ENCODE measurements at regions not wholly inside any gene's neighbourhood (a gene's known extent, or its start where the extent isn't known, plus 50 kb on each side); places are given as distances from the start of the nearest gene placed in this dataset.

- no peaks in the 10 kb centered on the region for H3K36me3 ChIP-seq
- no peak for DNase-seq
- intact Hi-C loops (cut with DNase I) = no loop called here
- TF ChIP-seq, protein P1, sequence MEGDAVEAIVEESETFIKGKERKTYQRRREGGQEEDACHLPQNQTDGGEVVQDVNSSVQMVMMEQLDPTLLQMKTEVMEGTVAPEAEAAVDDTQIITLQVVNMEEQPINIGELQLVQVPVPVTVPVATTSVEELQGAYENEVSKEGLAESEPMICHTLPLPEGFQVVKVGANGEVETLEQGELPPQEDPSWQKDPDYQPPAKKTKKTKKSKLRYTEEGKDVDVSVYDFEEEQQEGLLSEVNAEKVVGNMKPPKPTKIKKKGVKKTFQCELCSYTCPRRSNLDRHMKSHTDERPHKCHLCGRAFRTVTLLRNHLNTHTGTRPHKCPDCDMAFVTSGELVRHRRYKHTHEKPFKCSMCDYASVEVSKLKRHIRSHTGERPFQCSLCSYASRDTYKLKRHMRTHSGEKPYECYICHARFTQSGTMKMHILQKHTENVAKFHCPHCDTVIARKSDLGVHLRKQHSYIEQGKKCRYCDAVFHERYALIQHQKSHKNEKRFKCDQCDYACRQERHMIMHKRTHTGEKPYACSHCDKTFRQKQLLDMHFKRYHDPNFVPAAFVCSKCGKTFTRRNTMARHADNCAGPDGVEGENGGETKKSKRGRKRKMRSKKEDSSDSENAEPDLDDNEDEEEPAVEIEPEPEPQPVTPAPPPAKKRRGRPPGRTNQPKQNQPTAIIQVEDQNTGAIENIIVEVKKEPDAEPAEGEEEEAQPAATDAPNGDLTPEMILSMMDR (IDR thresholded peaks at IDR 0.05) = no peak
- no peaks in the 10 kb centered on the region for H3K4me1 ChIP-seq
- no peak overlapping the region for H3K27ac ChIP-seq
- no peaks in the 10 kb centered on the region for H3K27me3 ChIP-seq
- no peak overlapping the region for H3K4me3 ChIP-seq
- no peaks in the 10 kb centered on the region for H3K9me3 ChIP-seq
- H3K9ac ChIP-seq (ENCODE audit: low read depth in 2 of 2, low read length in 2 of 2) = no peak overlapping the region
Observed at GRCh38 chr12:65764325-65764724, 60.0 kb upstream of the HMGA2 start.

DNA sequence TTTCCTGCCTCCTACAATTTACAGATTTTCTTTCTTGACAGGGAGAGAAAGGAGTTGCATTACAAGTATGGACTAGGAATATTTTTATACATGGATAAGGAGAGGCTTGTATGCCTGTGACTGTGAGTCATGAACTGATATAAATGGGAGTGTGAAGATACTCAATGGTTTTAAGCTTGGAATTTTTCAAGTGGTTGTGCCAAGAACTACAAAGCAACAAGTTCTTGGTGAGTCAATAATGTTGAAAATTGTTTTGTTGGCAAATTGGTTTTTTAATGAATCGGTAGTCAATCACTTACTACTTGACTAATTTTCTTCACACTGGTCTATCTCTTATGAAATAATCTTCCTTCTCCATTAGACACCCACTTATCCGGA, 58.9 kb upstream of the HMGA2 start:
- H3K27ac ChIP-seq = no peak overlapping the region

DNA sequence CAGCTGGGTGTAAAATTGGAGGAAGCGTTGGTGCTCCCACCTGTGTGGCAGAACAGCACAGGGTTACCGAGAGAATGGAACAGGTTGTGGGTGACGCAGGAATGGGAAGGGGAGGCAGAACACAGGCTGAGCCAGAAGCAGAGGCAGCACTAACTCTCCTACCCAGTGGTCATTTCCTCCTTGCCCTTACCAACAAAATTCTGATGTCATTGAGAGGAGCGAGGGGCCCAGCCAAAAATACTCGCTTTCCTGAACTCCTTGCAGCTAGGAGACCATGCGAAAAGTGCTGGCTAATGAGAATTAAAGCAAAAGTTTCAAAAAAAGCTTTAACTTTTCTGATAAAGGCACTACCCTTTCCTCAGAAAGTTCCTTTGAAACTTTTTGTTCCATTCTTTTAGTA, 54.4 kb upstream of the HMGA2 start:
- DNase-seq = no peak
- Histone ChIP-seq H3K27ac (no peak overlapping the region), H3K4me1 (no peaks in the 10 kb centered on the region), H3K9me3 (no peaks in the 10 kb centered on the region), H3K27me3 (no peaks in the 10 kb centered on the region), H3K36me3 (no peaks in the 10 kb centered on the region), H3K4me3 (no peak overlapping the region), H3K9ac (ENCODE audit: low read depth in 2 of 2, low read length in 2 of 2) (no peak overlapping the region)
- TF ChIP-seq, protein P1 (IDR thresholded peaks at IDR 0.05) = no peak
- intact Hi-C loops (cut with DNase I) = no loop called here

More for the DNA sequence above, 58.9 kb upstream of the HMGA2 start:
- Histone ChIP-seq H3K36me3 (no peaks in the 10 kb centered on the region), H3K9me3 (no peaks in the 10 kb centered on the region), H3K27me3 (no peaks in the 10 kb centered on the region), H3K4me1 (no peaks in the 10 kb centered on the region), H3K9ac (ENCODE audit: low read depth in 2 of 2, low read length in 2 of 2) (no peak overlapping the region), H3K4me3 (no peak overlapping the region)
- intact Hi-C loops (cut with DNase I) = no loop called here
- TF ChIP-seq, protein P1 (IDR thresholded peaks at IDR 0.05) = no peak
- DNase-seq = no peak
